CD14-positive monocyte (primary cell): ENCODE measurements at regions not wholly inside any gene's neighbourhood (a gene's known extent, or its start where the extent isn't known, plus 50 kb on each side); places are given as distances from the start of the nearest gene placed in this dataset.

Experiments
- DNase-seq, 3 donors: peaks; one replicate each; pipeline ENCODE4 v3.0.0-alpha.2; 2011 to 2022
- H2AFZ ChIP-seq: 2 replicates; pipeline ENCODE4 v1.6.0; 2012; ENCODE audit warnings: mild to moderate bottlenecking, low read depth, low read length, inconsistent platforms; ENCODE audit not compliant: insufficient read depth, poor library complexity, severe bottlenecking
- H3K27ac ChIP-seq, 2 donors: 1 replicate in 1 of 2; 2 replicates in 1 of 2; pipeline ENCODE4 v1.5.1; 2012 to 2013; ENCODE audit warnings: low read length in 2 of 2, control low read depth in 1 of 2, inconsistent platforms in 1 of 2, low read depth in 1 of 2, mild to moderate bottlenecking in 1 of 2
- H3K27me3 ChIP-seq, 2 donors: one replicate each; pipeline versions ENCODE4 v1.6.0 to v1.6.1; 2011 to 2013; ENCODE audit warnings: low read length in 2 of 2; ENCODE audit not compliant: control insufficient read depth in 2 of 2, insufficient read depth in 2 of 2
- H3K36me3 ChIP-seq, 2 donors: replicated peaks in 1 of 2; 1 replicate in 1 of 2; 2 replicates in 1 of 2; pipeline versions ENCODE4 v1.5.1 to v1.6.1; 2012 to 2013; ENCODE audit warnings: low read length in 2 of 2, control low read depth in 1 of 2, inconsistent platforms in 1 of 2, mild to moderate bottlenecking in 1 of 2; ENCODE audit not compliant: insufficient read depth in 2 of 2, control insufficient read depth in 1 of 2
- H3K4me1 ChIP-seq, 2 donors: 1 replicate in 1 of 2; 2 replicates in 1 of 2; pipeline versions ENCODE4 v1.5.1 to v1.6.1; 2012 to 2013; ENCODE audit warnings: low read length in 2 of 2, control low read depth in 1 of 2, inconsistent platforms in 1 of 2, mild to moderate bottlenecking in 1 of 2, moderate library complexity in 1 of 2; ENCODE audit not compliant: insufficient read depth in 2 of 2, control insufficient read depth in 1 of 2
- H3K4me2 ChIP-seq: replicated peaks from 2 replicates; pipeline ENCODE3; 2012; ENCODE audit warnings: low read length, moderate library complexity, mild to moderate bottlenecking; ENCODE audit not compliant: poor library complexity, severe bottlenecking; ENCODE audit errors: extremely low read depth
- H3K4me3 ChIP-seq, 3 experiments: fragments of 200-600 bp in 1 of 3; sonication (generic) in 1 of 3; replicated peaks in 1 of 3; 1 replicate in 2 of 3; 2 replicates in 1 of 3; pipeline ENCODE4 v1.5.1; 2011 to 2013; ENCODE audit warnings: low read length in 3 of 3, mild to moderate bottlenecking in 3 of 3, control low read depth in 2 of 3, low read depth in 2 of 3, inconsistent platforms in 1 of 3, moderate library complexity in 1 of 3
- H3K79me2 ChIP-seq: 2 replicates; pipeline ENCODE4 v1.6.0; 2012; ENCODE audit warnings: mild to moderate bottlenecking, control low read depth, inconsistent platforms, low read length, moderate library complexity; ENCODE audit not compliant: insufficient read depth
- H3K9ac ChIP-seq: 2 replicates; pipeline ENCODE4 v1.6.0; 2017; ENCODE audit warnings: low read length, mild to moderate bottlenecking; ENCODE audit not compliant: insufficient read depth, poor library complexity, severe bottlenecking
- H3K9me3 ChIP-seq, 2 donors: replicated peaks in 1 of 2; 1 replicate in 1 of 2; 2 replicates in 1 of 2; pipeline versions ENCODE4 v1.5.1 to v1.6.1; 2012 to 2013; ENCODE audit warnings: low read length in 2 of 2, control low read depth in 1 of 2; ENCODE audit not compliant: control insufficient read depth in 1 of 2, insufficient read depth in 1 of 2
- H4K20me1 ChIP-seq: 2 replicates; pipeline ENCODE4 v1.6.0; 2012; ENCODE audit warnings: mild to moderate bottlenecking, low read length, control low read depth, moderate library complexity; ENCODE audit not compliant: insufficient read depth
- H3K27ac Mint-ChIP-seq, 7 donors: one replicate each; pipeline ENCODE4 v1.8.0; 2020; ENCODE audit warnings: mild to moderate bottlenecking in 7 of 7, mixed read lengths in 7 of 7, moderate library complexity in 6 of 7, inconsistent platforms in 2 of 7
- H3K27me3 Mint-ChIP-seq, 3 donors: one replicate each; pipeline ENCODE4 v1.8.0; 2021 to 2022; ENCODE audit warnings: low read depth in 3 of 3, mild to moderate bottlenecking in 3 of 3, mixed read lengths in 3 of 3, moderate library complexity in 3 of 3, inconsistent platforms in 1 of 3
- H3K36me3 Mint-ChIP-seq, 2 donors: one replicate each; pipeline ENCODE4 v1.8.0; 2020; ENCODE audit warnings: mixed read lengths in 2 of 2, inconsistent platforms in 1 of 2, mild to moderate bottlenecking in 1 of 2
- H3K4me1 Mint-ChIP-seq: one replicate; pipeline ENCODE4 v1.8.0; 2020; ENCODE audit warnings: mild to moderate bottlenecking, mixed read lengths
- H3K4me3 Mint-ChIP-seq, 2 donors: one replicate each; pipeline ENCODE4 v1.8.0; 2020; ENCODE audit warnings: mild to moderate bottlenecking in 2 of 2, mixed read lengths in 2 of 2, moderate library complexity in 1 of 2
- H3K9me3 Mint-ChIP-seq, 7 donors: one replicate each; pipeline ENCODE4 v1.8.0; 2020 to 2022; ENCODE audit warnings: mixed read lengths in 7 of 7, mild to moderate bottlenecking in 6 of 7, moderate library complexity in 6 of 7, inconsistent platforms in 2 of 7
- CTCF ChIP-seq: fragments of 200-600 bp; IDR thresholded peaks from one replicate; pipeline ENCODE4 v1.8.0; 2022; ENCODE audit warnings: antibody characterized with exemption, mild to moderate bottlenecking
- WGBS: methylation state at CpG from one replicate; pipeline ENCODE4 v1.1.5; 2013; ENCODE audit warnings: missing lambda C conversion rate; ENCODE audit not compliant: insufficient coverage; 5-methylcytosine and 5-hydroxymethylcytosine counted together
- intact Hi-C, 2 donors: fragments of 100-400 bp; cut with micrococcal nuclease; formaldehyde crosslinking; loops; one replicate each; pipeline versions ENCODE4 v1.15.0 to v1.15.1; 2023

DNA sequence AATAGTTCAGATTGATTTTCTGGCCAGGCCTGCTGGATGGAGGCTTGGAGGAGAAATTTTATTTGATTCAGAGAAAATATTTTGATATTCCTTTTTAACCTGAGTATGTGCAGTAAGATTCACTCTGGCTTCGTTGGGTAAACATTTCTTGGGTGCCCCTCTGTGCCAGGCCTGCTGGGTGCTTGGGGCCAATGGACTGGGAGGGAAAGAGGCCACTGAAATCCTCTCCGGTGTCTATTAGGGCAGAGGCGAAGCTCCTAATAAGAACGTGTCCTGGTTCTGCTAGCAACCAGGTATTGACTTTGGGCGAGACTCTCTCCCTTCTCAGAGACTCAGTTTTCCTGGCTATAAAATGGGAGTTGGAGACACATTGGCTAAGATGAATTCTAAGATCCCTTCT lies 122.5 kb downstream of the CYLD start:
- no peak for DNase-seq
- no peak overlapping the region for H3K4me3 Mint-ChIP-seq
- Histone ChIP-seq H3K9ac (no peak overlapping the region), H3K9me3 (no peaks in the 10 kb centered on the region), H3K79me2 (no peaks in the 10 kb centered on the region), H4K20me1 (no peaks in the 10 kb centered on the region), H3K27ac (no peak overlapping the region), H2AFZ (no peak overlapping the region), H3K4me3 (no peak overlapping the region), H3K36me3 (no peaks in the 10 kb centered on the region), H3K27me3 (peaks cover 0 to 4% of the 10 kb centered on the region in 2 donors), H3K4me2 (no peak overlapping the region), H3K4me1 (no peaks in the 10 kb centered on the region)
- no peak overlapping the region for H3K27ac Mint-ChIP-seq
- intact Hi-C loops = no loop called here
- H3K4me1 Mint-ChIP-seq = no peaks in the 10 kb centered on the region
- H3K36me3 Mint-ChIP-seq = no peaks in the 10 kb centered on the region
- WGBS = 62% methylated on average over 1 of the region's 5 CpGs
- peaks cover 5 to 11% (median 6%) of the 10 kb centered on the region in 3 donors for H3K27me3 Mint-ChIP-seq
- no peak for TF ChIP-seq CTCF
- peaks cover 0 to 5% (median 2%) of the 10 kb centered on the region in 7 donors for H3K9me3 Mint-ChIP-seq

- Mint-ChIP-seq H3K27ac (no peak overlapping the region), H3K9me3 (peaks cover 0 to 5% (median 2%) of the 10 kb centered on the region in 7 donors), H3K4me3 (no peak overlapping the region), H3K36me3 (no peaks in the 10 kb centered on the region), H3K4me1 (no peaks in the 10 kb centered on the region), H3K27me3 (peaks cover 5 to 11% (median 5%) of the 10 kb centered on the region in 3 donors)
- no peaks in the 10 kb centered on the region for H3K36me3 ChIP-seq
- no peaks in the 10 kb centered on the region for H3K9me3 ChIP-seq
- DNase-seq = no peak
- intact Hi-C loops = no loop called here
- H3K4me2 ChIP-seq = no peak overlapping the region
- H3K4me3 ChIP-seq = no peak overlapping the region
- H3K27me3 ChIP-seq = peaks cover 0 to 4% of the 10 kb centered on the region in 2 donors
- no peak overlapping the region for H2AFZ ChIP-seq
- no peaks in the 10 kb centered on the region for H3K79me2 ChIP-seq
- no peak overlapping the region for H3K9ac ChIP-seq
- WGBS = 98% methylated on average over 8 of the region's 8 CpGs
- no peaks in the 10 kb centered on the region for H3K4me1 ChIP-seq
- no peak for TF ChIP-seq CTCF
- no peaks in the 10 kb centered on the region for H4K20me1 ChIP-seq
- no peak overlapping the region for H3K27ac ChIP-seq
Observed at GRCh38 chr16:50863644-50864144, 121.8 kb downstream of the CYLD start.
